ENCODE measurements at regions not wholly inside any gene's neighbourhood (a gene's known extent, or its start where the extent isn't known, plus 50 kb on each side); places are given as distances from the start of the nearest gene placed in this dataset.
A peak's percentile ranks its signal among the peaks of the same experiment; 100 is the strongest.

- peak; percentile 66; the same call in 1 of the 2 replicates for TF ChIP-seq HDAC1 (CRISPR knock-in tag; IDR thresholded peaks at IDR 0.05)
- peak; percentile 63; the same call in 1 of the 2 replicates for TF ChIP-seq ZNF710 (CRISPR knock-in tag; IDR thresholded peaks at IDR 0.05; ENCODE audit: borderline replicate concordance)
- peak; percentile 40; the same call in 1 of the 2 replicates for TF ChIP-seq TFE3 (CRISPR knock-in tag; IDR thresholded peaks at IDR 0.05)
- peak; percentile 73; the same call in 1 of the 2 replicates for TF ChIP-seq HOMEZ (CRISPR knock-in tag; IDR thresholded peaks at IDR 0.05; ENCODE audit: low read depth)
- no peak for TF ChIP-seq ZNF512 (CRISPR knock-in tag; IDR thresholded peaks at IDR 0.05)
- TF ChIP-seq ZNF331 (CRISPR knock-in tag; IDR thresholded peaks at IDR 0.05), result peak; percentile 22; the same call in 1 of the 2 replicates
- no peak for TF ChIP-seq ZNF580 (CRISPR knock-in tag; IDR thresholded peaks at IDR 0.05; ENCODE audit: borderline replicate concordance, low read depth)
- TF ChIP-seq ZNF317 (CRISPR knock-in tag; IDR thresholded peaks at IDR 0.05), result peak; percentile 52; the same call in 1 of the 2 replicates
- no peak for TF ChIP-seq FIP1L1 (IDR thresholded peaks at IDR 0.05; ENCODE audit: borderline replicate concordance, insufficient read depth, low read depth, low read length)
- no peak for TF ChIP-seq NAIF1 (CRISPR knock-in tag; IDR thresholded peaks at IDR 0.05; ENCODE audit: borderline replicate concordance)
- 0 out of 2 replicates have a peak, but pooled peaks have one; percentile 26 for TF ChIP-seq ZNF280D (CRISPR knock-in tag; IDR thresholded peaks at IDR 0.05)
- TF ChIP-seq FOXP1 (IDR thresholded peaks at IDR 0.05), result no peak
- TF ChIP-seq FOXP1 (CRISPR knock-in tag; IDR thresholded peaks at IDR 0.05), result peak; percentile 66
- no peak; the same call in 1 of the 2 replicates for TF ChIP-seq TBX2 (CRISPR knock-in tag; IDR thresholded peaks at IDR 0.05; ENCODE audit: borderline replicate concordance)
- TF ChIP-seq ZNF691 (CRISPR knock-in tag; IDR thresholded peaks at IDR 0.05; ENCODE audit: borderline replicate concordance, low read depth), result no peak
- peak; percentile 49; the same call in 1 of the 2 replicates for TF ChIP-seq ESRRA (CRISPR knock-in tag; IDR thresholded peaks at IDR 0.05; ENCODE audit: low read depth)
Measured at GRCh38 chr2:65504814-65505697, 72.7 kb upstream of the SPRED2 start (continued).
